Endodermal cell (in vitro differentiated cells): ENCODE measurements at regions not wholly inside any gene's neighbourhood (a gene's known extent, or its start where the extent isn't known, plus 50 kb on each side); places are given as distances from the start of the nearest gene placed in this dataset.

Source experiments
- DNase-seq: peaks from one replicate; pipeline ENCODE4 v3.0.0-alpha.2; 2017
- H3K27ac ChIP-seq: 2 replicates; pipeline ENCODE4 v1.5.1; 2013; ENCODE audit warnings: mild to moderate bottlenecking, low read depth, low read length, moderate library complexity
- H3K27me3 ChIP-seq: 2 replicates; pipeline ENCODE4 v1.6.1; 2013; ENCODE audit warnings: mild to moderate bottlenecking, low read length, moderate library complexity; ENCODE audit not compliant: insufficient read depth, control insufficient read depth, poor library complexity, severe bottlenecking
- H3K36me3 ChIP-seq: 2 replicates; pipeline ENCODE4 v1.7.0; 2013; ENCODE audit warnings: mild to moderate bottlenecking, low read length, moderate library complexity; ENCODE audit not compliant: control insufficient read depth, insufficient read depth
- H3K4me1 ChIP-seq: one replicate; pipeline ENCODE4 v1.7.0; 2013; ENCODE audit warnings: low read length; ENCODE audit not compliant: control insufficient read depth, insufficient read depth
- H3K4me3 ChIP-seq: 2 replicates; pipeline ENCODE4 v1.5.1; 2013; ENCODE audit warnings: mild to moderate bottlenecking, low read length, moderate library complexity
- H3K9ac ChIP-seq: 2 replicates; pipeline ENCODE4 v1.6.1; 2013; ENCODE audit warnings: mild to moderate bottlenecking, low read length, moderate library complexity; ENCODE audit not compliant: poor library complexity, severe bottlenecking; ENCODE audit errors: extremely low read depth
- H3K9me3 ChIP-seq: 2 replicates; pipeline ENCODE4 v1.6.1; 2013; ENCODE audit warnings: mild to moderate bottlenecking, low read length, moderate library complexity; ENCODE audit not compliant: control insufficient read depth
- H3K27ac Mint-ChIP-seq: 2 replicates; pipeline ENCODE4 v1.8.0; 2020; ENCODE audit warnings: mixed read lengths
- H3K27me3 Mint-ChIP-seq: 2 replicates; pipeline ENCODE4 v1.8.0; 2021; ENCODE audit warnings: mild to moderate bottlenecking, mixed read lengths; ENCODE audit not compliant: insufficient read depth
- H3K36me3 Mint-ChIP-seq: 2 replicates; pipeline ENCODE4 v1.8.0; 2020; ENCODE audit warnings: low read depth, mixed read lengths
- H3K4me1 Mint-ChIP-seq: 2 replicates; pipeline ENCODE4 v1.8.0; 2020; ENCODE audit warnings: mixed read lengths
- H3K4me3 Mint-ChIP-seq: 2 replicates; pipeline ENCODE4 v1.8.0; 2020; ENCODE audit warnings: mild to moderate bottlenecking, moderate library complexity, mixed read lengths
- H3K9me3 Mint-ChIP-seq: 2 replicates; pipeline ENCODE4 v1.8.0; 2020; ENCODE audit warnings: mild to moderate bottlenecking, mixed read lengths
- WGBS, 2 experiments: methylation state at CpG; one replicate each; pipeline versions ENCODE4 v1.1.5 to v1.1.7; 2013; ENCODE audit warnings: missing lambda C conversion rate in 2 of 2, mixed read lengths in 1 of 2; ENCODE audit not compliant: insufficient coverage in 1 of 2, insufficient read length in 1 of 2; 5-methylcytosine and 5-hydroxymethylcytosine counted together
- TF ChIP-seq, protein P1 (sequence below): fragments of 200-600 bp; sonication (generic); conservative IDR thresholded peaks from 2 replicates; pipeline ENCODE4 v1.5.0; 2021; ENCODE audit warnings: antibody characterized with exemption, mild to moderate bottlenecking

DNA sequence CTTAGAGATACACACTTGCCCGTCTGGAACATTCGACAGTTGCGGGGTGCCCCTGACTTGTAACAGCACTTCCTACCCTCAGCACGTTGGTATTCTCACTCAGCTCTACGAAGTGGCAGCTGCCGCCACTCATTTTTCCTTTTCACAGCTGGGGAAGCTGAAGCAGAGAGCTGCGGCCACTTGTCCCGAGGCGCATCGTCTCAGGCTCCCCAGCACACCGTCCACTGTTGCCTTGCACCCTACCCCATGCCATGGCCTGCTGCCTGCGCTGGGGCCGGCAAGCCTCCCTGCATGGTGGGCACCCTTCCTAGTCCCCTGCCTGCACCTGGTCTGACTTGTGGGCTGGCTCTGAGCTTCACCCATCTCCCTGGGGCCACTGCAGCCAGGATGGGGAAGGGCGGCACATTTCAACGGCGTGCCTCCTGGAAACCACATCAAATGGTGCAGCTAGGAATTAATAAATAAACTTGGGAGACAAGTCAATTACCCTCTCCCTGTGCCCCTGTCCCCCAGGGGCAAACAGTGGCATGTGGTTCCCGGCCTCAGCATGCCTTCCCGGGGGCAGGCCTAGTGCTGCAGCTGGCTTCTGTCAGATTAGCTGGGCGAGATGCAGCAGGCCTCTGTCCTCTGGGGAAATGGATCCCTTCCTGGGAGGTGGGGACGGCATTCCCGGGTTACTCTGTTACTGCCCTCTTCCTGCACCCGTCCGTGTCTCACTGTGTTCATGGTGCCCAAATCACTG is 64.7 kb upstream of the HAAO start:
- TF ChIP-seq, protein P1, sequence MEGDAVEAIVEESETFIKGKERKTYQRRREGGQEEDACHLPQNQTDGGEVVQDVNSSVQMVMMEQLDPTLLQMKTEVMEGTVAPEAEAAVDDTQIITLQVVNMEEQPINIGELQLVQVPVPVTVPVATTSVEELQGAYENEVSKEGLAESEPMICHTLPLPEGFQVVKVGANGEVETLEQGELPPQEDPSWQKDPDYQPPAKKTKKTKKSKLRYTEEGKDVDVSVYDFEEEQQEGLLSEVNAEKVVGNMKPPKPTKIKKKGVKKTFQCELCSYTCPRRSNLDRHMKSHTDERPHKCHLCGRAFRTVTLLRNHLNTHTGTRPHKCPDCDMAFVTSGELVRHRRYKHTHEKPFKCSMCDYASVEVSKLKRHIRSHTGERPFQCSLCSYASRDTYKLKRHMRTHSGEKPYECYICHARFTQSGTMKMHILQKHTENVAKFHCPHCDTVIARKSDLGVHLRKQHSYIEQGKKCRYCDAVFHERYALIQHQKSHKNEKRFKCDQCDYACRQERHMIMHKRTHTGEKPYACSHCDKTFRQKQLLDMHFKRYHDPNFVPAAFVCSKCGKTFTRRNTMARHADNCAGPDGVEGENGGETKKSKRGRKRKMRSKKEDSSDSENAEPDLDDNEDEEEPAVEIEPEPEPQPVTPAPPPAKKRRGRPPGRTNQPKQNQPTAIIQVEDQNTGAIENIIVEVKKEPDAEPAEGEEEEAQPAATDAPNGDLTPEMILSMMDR = no peak

DNA sequence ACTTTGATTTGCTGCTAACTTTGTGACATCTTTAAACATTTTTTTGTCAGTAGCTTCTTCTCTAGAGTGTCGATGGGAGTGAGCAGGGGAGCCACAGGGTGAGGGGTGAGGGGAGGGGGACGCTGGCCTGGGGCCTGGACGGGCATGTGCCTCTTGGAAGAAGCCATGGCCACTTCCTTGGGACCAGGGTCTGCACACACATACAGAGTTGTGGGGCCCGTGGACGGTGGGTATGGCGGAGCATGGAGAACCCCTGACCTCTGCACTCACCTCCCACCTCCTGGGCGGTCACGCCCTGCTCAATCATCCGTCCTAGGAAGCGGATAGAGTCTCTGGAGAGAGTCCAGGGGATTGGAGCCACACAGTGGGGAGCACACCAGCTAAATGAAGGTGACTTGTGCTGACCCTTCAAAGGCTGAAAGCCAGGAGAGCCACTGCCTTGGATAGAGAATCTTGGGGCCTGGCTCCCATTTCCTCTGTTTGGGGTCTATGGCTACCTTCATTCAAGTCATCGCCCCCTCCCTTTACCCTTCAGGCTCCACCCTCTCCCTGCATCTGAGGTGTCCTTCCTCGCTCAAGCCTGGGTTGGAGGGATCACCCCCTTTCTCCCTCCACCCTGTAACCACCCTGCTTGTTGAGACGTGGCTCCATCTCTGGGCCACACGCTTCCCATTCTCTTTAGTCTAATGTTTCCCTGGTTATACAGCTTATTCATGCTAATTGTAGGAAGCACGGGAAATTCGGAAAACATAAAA is 63.9 kb upstream of the HAAO start:
- no peak overlapping the region for H3K4me3 ChIP-seq
- Mint-ChIP-seq H3K27ac (no peak overlapping the region), H3K9me3 (no peaks in the 10 kb centered on the region), H3K4me1 (peaks cover 23% of the 10 kb centered on the region), H3K4me3 (no peak overlapping the region), H3K27me3 (no peaks in the 10 kb centered on the region), H3K36me3 (no peaks in the 10 kb centered on the region)
- peaks cover 4% of the 10 kb centered on the region for H3K4me1 ChIP-seq
- no peaks in the 10 kb centered on the region for H3K9me3 ChIP-seq
- no peak overlapping the region for H3K9ac ChIP-seq
- 93 to 94% methylated on average over 12 to 16 of the region's 16 CpGs for WGBS, 2 experiments
- no peak overlapping the region for H3K27ac ChIP-seq
- no peak for DNase-seq
- H3K27me3 ChIP-seq = no peaks in the 10 kb centered on the region
- TF ChIP-seq, protein P1 = no peak
- H3K36me3 ChIP-seq = no peaks in the 10 kb centered on the region

More for the DNA sequence above, 64.7 kb upstream of the HAAO start:
- Histone ChIP-seq H3K27ac (no peak overlapping the region), H3K4me3 (no peak overlapping the region), H3K4me1 (peaks cover 4% of the 10 kb centered on the region), H3K9ac (no peak overlapping the region), H3K9me3 (no peaks in the 10 kb centered on the region), H3K27me3 (no peaks in the 10 kb centered on the region), H3K36me3 (no peaks in the 10 kb centered on the region)
- no peak for DNase-seq
- Mint-ChIP-seq H3K27me3 (no peaks in the 10 kb centered on the region), H3K4me3 (no peak overlapping the region), H3K36me3 (no peaks in the 10 kb centered on the region), H3K4me1 (peaks cover 23% of the 10 kb centered on the region), H3K9me3 (no peaks in the 10 kb centered on the region), H3K27ac (peak overlapping the region; percentile 30)
- WGBS, 2 experiments = 90 to 93% methylated on average over 14 to 23 of the region's 23 CpGs

DNA sequence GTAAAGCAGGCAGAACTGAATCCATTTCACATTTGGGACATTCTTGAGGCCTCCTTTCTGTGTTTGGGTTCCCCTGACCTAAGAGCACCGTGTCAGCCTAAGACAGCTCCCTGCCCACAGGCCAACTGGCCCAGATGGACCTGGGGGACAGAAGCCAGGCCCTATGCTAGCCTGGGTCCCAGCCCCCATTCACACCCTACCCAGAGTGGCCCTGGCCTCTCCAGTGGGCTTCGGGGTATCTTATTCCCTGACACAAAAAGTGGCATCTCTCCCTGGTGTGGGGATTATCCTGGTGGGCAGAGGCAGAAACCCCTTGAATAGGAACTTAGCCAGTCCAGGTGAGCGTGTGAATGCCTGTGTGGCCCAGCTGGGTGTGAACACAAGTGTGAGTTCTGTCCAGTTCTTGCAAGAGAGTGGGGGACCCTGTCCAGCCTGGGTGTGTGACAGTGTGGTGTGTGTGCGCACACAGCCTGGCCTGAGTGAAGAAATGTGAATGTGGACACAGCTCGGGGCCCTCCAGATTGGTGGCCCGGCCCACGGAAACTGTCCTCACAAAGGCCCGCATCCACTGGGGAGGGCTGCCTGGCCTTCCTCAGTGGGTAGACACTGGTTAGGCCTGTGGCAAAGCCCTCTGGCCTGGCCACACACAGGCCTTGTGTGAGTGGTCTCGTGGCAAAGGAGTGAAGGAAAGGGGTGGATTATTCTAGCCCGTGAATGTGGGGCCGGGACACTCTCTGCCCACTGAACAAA is 63.0 kb upstream of the HAAO start:
- WGBS, 2 experiments = 71 to 75% methylated on average over 4 to 11 of the region's 11 CpGs
- H3K9me3 ChIP-seq = no peaks in the 10 kb centered on the region
- no peaks in the 10 kb centered on the region for H3K27me3 ChIP-seq
- no peak overlapping the region for H3K27ac ChIP-seq
- Mint-ChIP-seq H3K4me1 (peaks cover 23% of the 10 kb centered on the region), H3K4me3 (no peak overlapping the region), H3K36me3 (no peaks in the 10 kb centered on the region), H3K27me3 (no peaks in the 10 kb centered on the region), H3K27ac (no peak overlapping the region), H3K9me3 (no peaks in the 10 kb centered on the region)
- TF ChIP-seq, protein P1 = no peak
- H3K4me3 ChIP-seq = no peak overlapping the region
- H3K4me1 ChIP-seq = peaks cover 4% of the 10 kb centered on the region
- DNase-seq = no peak
- no peak overlapping the region for H3K9ac ChIP-seq
- no peaks in the 10 kb centered on the region for H3K36me3 ChIP-seq
